ENCODE measurements at regions not wholly inside any gene's neighbourhood (a gene's known extent, or its start where the extent isn't known, plus 50 kb on each side); places are given as distances from the start of the nearest gene placed in this dataset.
A peak's percentile ranks its signal among the peaks of the same experiment; 100 is the strongest.

- no peaks in the 10 kb centered on the region; the same call in 1 of the 2 replicates for H3K27me3 Mint-ChIP-seq (ENCODE audit: insufficient read depth)
- no peak overlapping the region for H3K27ac Mint-ChIP-seq
- no peak overlapping the region for H3K4me3 Mint-ChIP-seq
- TF ChIP-seq CTCF (IDR thresholded peaks at IDR 0.05) = peak; percentile 72
- DNase-seq = peak; percentile 11
- H3K9me3 Mint-ChIP-seq = peaks cover 11% of the 10 kb centered on the region
- H3K4me1 Mint-ChIP-seq (ENCODE audit: low read depth) = no peaks in the 10 kb centered on the region
- H3K36me3 Mint-ChIP-seq (ENCODE audit: low read depth) = no peaks in the 10 kb centered on the region
Observed at GRCh38 chr4:159764343-159764952, 661.6 kb downstream of the RAPGEF2 start.

DNA sequence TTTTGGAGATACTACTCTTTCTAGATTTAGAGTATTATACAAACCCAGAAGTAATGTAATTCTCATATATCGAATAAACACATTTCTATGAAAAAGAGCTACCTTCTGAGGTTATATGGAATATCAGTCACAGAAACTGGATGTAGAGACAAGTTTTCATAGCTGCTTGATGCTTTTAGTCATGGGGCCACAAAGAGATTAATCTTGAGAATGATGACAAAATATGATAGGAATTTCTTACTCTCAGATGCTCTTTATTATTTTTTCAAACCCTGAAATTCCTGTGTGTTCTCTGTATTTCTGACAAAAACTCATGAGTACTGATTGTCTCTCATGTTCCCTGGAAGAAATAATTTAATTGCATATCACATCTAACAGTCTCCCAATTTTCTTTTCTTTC, 662.5 kb downstream of the RAPGEF2 start:
- H3K4me1 Mint-ChIP-seq (ENCODE audit: low read depth) = no peaks in the 10 kb centered on the region

GRCh38 chr4:159766241-159766640, 663.4 kb downstream of the RAPGEF2 start:
- Mint-ChIP-seq H3K9me3 (no peaks in the 10 kb centered on the region; the same call in 1 of the 2 replicates), H3K27ac (no peak overlapping the region), H3K27me3 (ENCODE audit: insufficient read depth) (no peaks in the 10 kb centered on the region), H3K4me3 (no peak overlapping the region), H3K36me3 (ENCODE audit: low read depth) (no peaks in the 10 kb centered on the region), H3K4me1 (ENCODE audit: low read depth) (no peaks in the 10 kb centered on the region)
- DNase-seq = no peak
- no peak for TF ChIP-seq CTCF (IDR thresholded peaks at IDR 0.05)

More for the DNA sequence above, 662.5 kb downstream of the RAPGEF2 start:
- H3K27me3 Mint-ChIP-seq (ENCODE audit: insufficient read depth) = no peaks in the 10 kb centered on the region; the same call in 1 of the 2 replicates
- no peak overlapping the region for H3K27ac Mint-ChIP-seq
- DNase-seq = no peak
- peaks cover 6% of the 10 kb centered on the region for H3K9me3 Mint-ChIP-seq
- no peak for TF ChIP-seq CTCF (IDR thresholded peaks at IDR 0.05)
- no peaks in the 10 kb centered on the region for H3K36me3 Mint-ChIP-seq (ENCODE audit: low read depth)
- no peak overlapping the region for H3K4me3 Mint-ChIP-seq

GRCh38 chr4:159767406-159767805, 664.5 kb downstream of the RAPGEF2 start:
- TF ChIP-seq CTCF (IDR thresholded peaks at IDR 0.05) = no peak
- no peak overlapping the region for H3K4me3 Mint-ChIP-seq
- H3K4me1 Mint-ChIP-seq (ENCODE audit: low read depth) = no peaks in the 10 kb centered on the region
- no peaks in the 10 kb centered on the region for H3K36me3 Mint-ChIP-seq (ENCODE audit: low read depth)
- no peak overlapping the region for H3K27ac Mint-ChIP-seq
- no peak for DNase-seq
- peaks cover 4% of the 10 kb centered on the region for H3K9me3 Mint-ChIP-seq
- no peaks in the 10 kb centered on the region for H3K27me3 Mint-ChIP-seq (ENCODE audit: insufficient read depth)

DNA sequence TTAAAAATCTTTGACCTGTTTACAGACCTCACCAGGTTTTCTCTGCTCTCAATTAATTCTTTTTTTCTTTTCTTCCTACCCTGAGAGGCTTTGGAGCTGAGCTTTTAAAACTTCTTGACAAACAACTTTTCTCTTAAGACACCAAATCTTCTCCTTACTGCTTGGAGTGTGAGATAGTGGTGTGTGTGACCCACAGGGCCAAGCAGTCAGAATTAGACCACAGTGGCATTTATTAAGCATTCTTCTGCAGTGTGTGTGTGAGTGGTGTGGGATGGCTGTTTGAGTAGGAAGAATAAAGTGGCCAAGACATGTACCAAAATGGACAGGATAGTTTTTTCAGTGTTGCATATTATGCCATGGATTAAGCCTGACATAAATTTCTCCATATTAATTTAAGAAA, 665.1 kb downstream of the RAPGEF2 start:
- no peak for TF ChIP-seq CTCF (IDR thresholded peaks at IDR 0.05)
- peaks cover 8% of the 10 kb centered on the region for H3K9me3 Mint-ChIP-seq
- H3K36me3 Mint-ChIP-seq (ENCODE audit: low read depth) = no peaks in the 10 kb centered on the region
- no peak for DNase-seq
- no peaks in the 10 kb centered on the region for H3K27me3 Mint-ChIP-seq (ENCODE audit: insufficient read depth)
- no peaks in the 10 kb centered on the region for H3K4me1 Mint-ChIP-seq (ENCODE audit: low read depth)
- H3K27ac Mint-ChIP-seq = no peak overlapping the region
- H3K4me3 Mint-ChIP-seq = no peak overlapping the region
